Hematopoietic multipotent progenitor cell treated with erythropoietin and hydrocortisone succinate and interleukin-3 and kit ligand, for 6 days (in vitro differentiated cells): ENCODE measurements at regions not wholly inside any gene's neighbourhood (a gene's known extent, or its start where the extent isn't known, plus 50 kb on each side); places are given as distances from the start of the nearest gene placed in this dataset.
"Not testable (repeated sequence)": the region's sequence is repeated elsewhere in the genome, so short reads cannot be mapped to it uniquely, and the experiment has no call there.

Experiments
- DNase-seq: peaks from one replicate; pipeline ENCODE4 v3.0.0-alpha.2; 2015

GRCh38 chr6:112522587-112522986 is 175.5 kb downstream of the RFPL4B start:
- peak; percentile 11 for DNase-seq

- DNase-seq, result no peak
Observed at GRCh38 chr6:112524071-112524470, 176.9 kb downstream of the RFPL4B start.

- DNase-seq, result no peak
Observed at GRCh38 chr6:112525749-112526148, 178.6 kb downstream of the RFPL4B start.

- DNase-seq, result no peak
Observed at GRCh38 chr6:112526594-112526993, 179.5 kb downstream of the RFPL4B start.

GRCh38 chr6:112528306-112528705 is 181.2 kb downstream of the RFPL4B start:
- not testable (repeated sequence) for DNase-seq

GRCh38 chr6:112535816-112536215 is 188.7 kb downstream of the RFPL4B start:
- DNase-seq, result no peak

- DNase-seq, result no peak
Observed at GRCh38 chr6:112539355-112539754, 192.2 kb downstream of the RFPL4B start.

GRCh38 chr6:112541847-112542246 is 194.7 kb downstream of the RFPL4B start:
- peak; percentile 4 for DNase-seq

- DNase-seq, result not testable (repeated sequence)
Observed at GRCh38 chr6:112547321-112548085, 200.4 kb downstream of the RFPL4B start.

GRCh38 chr6:112549749-112550148 is 202.6 kb downstream of the RFPL4B start:
- no peak for DNase-seq

GRCh38 chr6:112557435-112557834 is 210.3 kb downstream of the RFPL4B start:
- DNase-seq, result no peak

- no peak for DNase-seq
Observed at GRCh38 chr6:112557961-112558360, 210.8 kb downstream of the RFPL4B start.

GRCh38 chr6:112560651-112561050 is 213.5 kb downstream of the RFPL4B start:
- DNase-seq, result peak; percentile 9

- no peak for DNase-seq
Observed at GRCh38 chr6:112562301-112563231, 215.4 kb downstream of the RFPL4B start.

- no peak for DNase-seq
Observed at GRCh38 chr6:112563368-112563767, 216.2 kb downstream of the RFPL4B start.

GRCh38 chr6:112568066-112568465 is 220.9 kb downstream of the RFPL4B start:
- no peak for DNase-seq

GRCh38 chr6:112571488-112572270 is 224.5 kb downstream of the RFPL4B start:
- DNase-seq, result no peak

GRCh38 chr6:112574190-112574589 is 227.1 kb downstream of the RFPL4B start:
- DNase-seq, result no peak

GRCh38 chr6:112575309-112575834 is 228.2 kb downstream of the RFPL4B start:
- DNase-seq, result no peak

GRCh38 chr6:112576423-112576822 is 229.3 kb downstream of the RFPL4B start:
- DNase-seq, result no peak

GRCh38 chr6:112579601-112580000 is 232.5 kb downstream of the RFPL4B start:
- no peak for DNase-seq

GRCh38 chr6:112581015-112581414 is 233.9 kb downstream of the RFPL4B start:
- DNase-seq, result no peak

GRCh38 chr6:112590326-112590725 is 243.2 kb downstream of the RFPL4B start:
- no peak for DNase-seq
